Erythroblast (primary cell): ENCODE measurements at regions not wholly inside any gene's neighbourhood (a gene's known extent, or its start where the extent isn't known, plus 50 kb on each side); places are given as distances from the start of the nearest gene placed in this dataset.

Source experiments
- GATA1 ChIP-seq: IDR thresholded peaks from 2 replicates; pipeline ENCODE4 v1.6.1; 2011; ENCODE audit warnings: low read depth, mild to moderate bottlenecking, control low read depth, low read length, moderate library complexity
- POLR2A ChIP-seq: IDR thresholded peaks from 2 replicates; pipeline ENCODE4 v1.6.1; 2011; ENCODE audit warnings: mild to moderate bottlenecking, low read length

- TF ChIP-seq POLR2A (no peak), GATA1 (no peak)
These were observed 154.1 kb upstream of the ZSWIM2 start for GRCh38 chr2:187003038-187003554.
